ENCODE measurements at regions not wholly inside any gene's neighbourhood (a gene's known extent, or its start where the extent isn't known, plus 50 kb on each side); places are given as distances from the start of the nearest gene placed in this dataset.

GRCh38 chr1:112079446-112079845 is 90.0 kb upstream of the KCND3 start:
- H3K4me3 Mint-ChIP-seq = no peak overlapping the region
- Histone ChIP-seq H3K27me3 (replicated peaks in 1 of 4; ENCODE audit: control extremely low read depth in 1 of 4, control insufficient read depth in 3 of 4, insufficient read depth in 4 of 4, low read length in 3 of 4) (peaks cover 0 to 7% (median 3%) of the 10 kb centered on the region in 4 experiments), H3K36me3 (replicated peaks in 1 of 2; ENCODE audit: control extremely low read depth in 1 of 2, control insufficient read depth in 1 of 2, extremely low read depth in 1 of 2, insufficient read depth in 2 of 2, low read length in 1 of 2) (no peaks in the 10 kb centered on the region), H3K4me3 (ENCODE audit: control extremely low read depth in 1 of 5, extremely low read depth in 1 of 5, insufficient read depth in 1 of 5, low read depth in 2 of 5, low read length in 4 of 5) (no peak overlapping the region), H4K20me1 (ENCODE audit: control insufficient read depth, insufficient read depth, low read length, poor library complexity, severe bottlenecking) (no peaks in the 10 kb centered on the region), H3K9me3 (ENCODE audit: control extremely low read depth in 1 of 3, control insufficient read depth in 2 of 3, insufficient read depth in 1 of 3, low read length in 2 of 3) (no peaks in the 10 kb centered on the region), H3K4me1 (ENCODE audit: control insufficient read depth in 2 of 2, insufficient read depth in 2 of 2, low read length in 2 of 2) (no peaks in the 10 kb centered on the region), H2AFZ (ENCODE audit: insufficient read depth, low read depth, low read length, poor library complexity, severe bottlenecking) (no peak overlapping the region), H3K27ac (ENCODE audit: low read length in 2 of 2) (no peak overlapping the region), H3K79me2 (ENCODE audit: control insufficient read depth, insufficient read depth, low read length) (no peaks in the 10 kb centered on the region), H3K9ac (ENCODE audit: low read length) (no peak overlapping the region), H3K4me2 (replicated peaks; ENCODE audit: low read depth, low read length, poor library complexity, severe bottlenecking) (no peak overlapping the region)
- 71% methylated on average over 1 of the region's 2 CpGs for WGBS (ENCODE audit: insufficient coverage)
- ChIA-PET POLR2A (no interaction called here), CTCF (interaction anchor here (1.6 kb wide), 1 partner anchor 15 kb away, joined by 3 read pairs; no protein-coding TSS in a partner anchor)
- no peaks in the 10 kb centered on the region for H3K4me1 Mint-ChIP-seq
- DNase-seq = no peak
- intact Hi-C loops (cut with micrococcal nuclease) = no loop called here
- H3K27ac Mint-ChIP-seq = no peak overlapping the region
- no peaks in the 10 kb centered on the region for H3K9me3 Mint-ChIP-seq (ENCODE audit: insufficient read depth)
- peaks cover 36% of the 10 kb centered on the region for H3K27me3 Mint-ChIP-seq
- ATAC-seq (ENCODE audit: low read depth) = no peak
- TF ChIP-seq CTCF (IDR thresholded peaks at IDR 0.05) (no peak), EZH2 (IDR thresholded peaks at IDR 0.05; ENCODE audit: borderline replicate concordance, insufficient read depth, low read depth, low read length, poor library complexity, severe bottlenecking) (no peak)

- Mint-ChIP-seq H3K27me3 (peaks cover 41% of the 10 kb centered on the region), H3K4me1 (peaks cover 4% of the 10 kb centered on the region), H3K9me3 (ENCODE audit: insufficient read depth) (no peaks in the 10 kb centered on the region), H3K4me3 (no peak overlapping the region), H3K27ac (no peak overlapping the region)
- Histone ChIP-seq H3K9ac (ENCODE audit: low read length) (no peak overlapping the region), H2AFZ (ENCODE audit: insufficient read depth, low read depth, low read length, poor library complexity, severe bottlenecking) (no peak overlapping the region), H3K4me3 (ENCODE audit: control extremely low read depth in 1 of 5, extremely low read depth in 1 of 5, insufficient read depth in 1 of 5, low read depth in 2 of 5, low read length in 4 of 5) (no peak overlapping the region), H3K9me3 (ENCODE audit: control extremely low read depth in 1 of 3, control insufficient read depth in 2 of 3, insufficient read depth in 1 of 3, low read length in 2 of 3) (no peaks in the 10 kb centered on the region), H3K27me3 (replicated peaks in 1 of 4; ENCODE audit: control extremely low read depth in 1 of 4, control insufficient read depth in 3 of 4, insufficient read depth in 4 of 4, low read length in 3 of 4) (peaks cover 0 to 7% (median 4%) of the 10 kb centered on the region in 4 experiments), H4K20me1 (ENCODE audit: control insufficient read depth, insufficient read depth, low read length, poor library complexity, severe bottlenecking) (no peaks in the 10 kb centered on the region), H3K27ac (ENCODE audit: low read length in 2 of 2) (no peak overlapping the region), H3K4me2 (replicated peaks; ENCODE audit: low read depth, low read length, poor library complexity, severe bottlenecking) (no peak overlapping the region), H3K4me1 (ENCODE audit: control insufficient read depth in 2 of 2, insufficient read depth in 2 of 2, low read length in 2 of 2) (no peaks in the 10 kb centered on the region), H3K36me3 (replicated peaks in 1 of 2; ENCODE audit: control extremely low read depth in 1 of 2, control insufficient read depth in 1 of 2, extremely low read depth in 1 of 2, insufficient read depth in 2 of 2, low read length in 1 of 2) (no peaks in the 10 kb centered on the region), H3K79me2 (ENCODE audit: control insufficient read depth, insufficient read depth, low read length) (no peaks in the 10 kb centered on the region)
- TF ChIP-seq EZH2 (IDR thresholded peaks at IDR 0.05; ENCODE audit: borderline replicate concordance, insufficient read depth, low read depth, low read length, poor library complexity, severe bottlenecking) = no peak
- TF ChIP-seq CTCF (IDR thresholded peaks at IDR 0.05) = no peak
- DNase-seq (no peak), ATAC-seq (ENCODE audit: low read depth) (no peak)
- intact Hi-C loops (cut with micrococcal nuclease) = no loop called here
- WGBS (ENCODE audit: insufficient coverage) = 63% methylated on average over 2 of the region's 3 CpGs
- POLR2A ChIA-PET = no interaction called here
- CTCF ChIA-PET = no interaction called here
These were observed 94.0 kb upstream of the KCND3 start for GRCh38 chr1:112083487-112083886.
